ENCODE measurements at regions not wholly inside any gene's neighbourhood (a gene's known extent, or its start where the extent isn't known, plus 50 kb on each side); places are given as distances from the start of the nearest gene placed in this dataset.

DNA sequence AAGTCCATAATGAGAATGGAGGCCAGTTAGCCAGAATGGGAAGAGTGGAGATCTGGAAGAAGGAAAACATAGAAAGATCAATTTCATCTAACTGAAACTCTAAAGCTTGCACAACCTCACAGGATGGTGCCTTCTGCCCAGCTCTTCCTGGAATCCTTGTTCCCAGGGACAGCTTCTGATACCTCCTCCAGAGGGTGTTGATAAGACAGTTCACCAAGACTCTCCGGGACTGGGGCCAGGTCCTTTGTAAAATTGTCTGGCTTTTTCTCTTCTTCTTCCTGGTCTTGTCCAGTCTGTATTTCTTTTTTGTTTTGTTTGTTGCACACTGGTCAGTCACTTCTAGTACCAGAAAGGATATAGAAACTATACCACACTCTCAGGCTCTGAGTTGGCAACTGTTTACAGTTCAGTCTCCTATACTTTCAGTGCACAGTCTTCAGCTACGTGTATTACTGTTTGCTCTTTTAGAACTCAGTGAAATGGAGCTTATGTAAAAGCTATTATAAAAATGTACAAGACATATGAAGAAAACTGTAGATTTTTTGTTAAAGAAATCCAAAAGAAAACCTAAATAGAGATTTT, 142.8 kb upstream of the RPL34 start:
- Histone ChIP-seq H3K4me3 (no peak overlapping the region), H3K4me1 (no peaks in the 10 kb centered on the region), H3K27me3 (ENCODE audit: insufficient read depth in 3 of 3, low read length in 2 of 3) (no peaks in the 10 kb centered on the region), H3K9me3 (no peaks in the 10 kb centered on the region), H3K36me3 (ENCODE audit: insufficient read depth in 1 of 2, low read depth in 1 of 2) (no peaks in the 10 kb centered on the region), H3K27ac (no peak overlapping the region)
- no peak for ATAC-seq
- 79 to 88% (median 86%) methylated on average over 2 of the region's 2 CpGs for WGBS, 3 donors
- DNase-seq, result no peak
- intact Hi-C loops (cut with DNase I), result no loop called here
- no peak for TF ChIP-seq CTCF (IDR thresholded peaks at IDR 0.05)

GRCh38 chr4:108473163-108473720, 147.1 kb upstream of the RPL34 start:
- Histone ChIP-seq H3K27me3 (ENCODE audit: insufficient read depth in 3 of 3, low read length in 2 of 3) (no peaks in the 10 kb centered on the region), H3K36me3 (ENCODE audit: insufficient read depth in 1 of 2, low read depth in 1 of 2) (no peaks in the 10 kb centered on the region), H3K9me3 (no peaks in the 10 kb centered on the region), H3K4me1 (no peaks in the 10 kb centered on the region), H3K27ac (no peak overlapping the region), H3K4me3 (no peak overlapping the region)
- no peak for TF ChIP-seq CTCF (IDR thresholded peaks at IDR 0.05)
- no peak for DNase-seq
- no peak for ATAC-seq
- intact Hi-C loops (cut with DNase I), result no loop called here
- 75 to 80% (median 78%) methylated on average over 2 of the region's 2 CpGs for WGBS, 3 donors

DNA sequence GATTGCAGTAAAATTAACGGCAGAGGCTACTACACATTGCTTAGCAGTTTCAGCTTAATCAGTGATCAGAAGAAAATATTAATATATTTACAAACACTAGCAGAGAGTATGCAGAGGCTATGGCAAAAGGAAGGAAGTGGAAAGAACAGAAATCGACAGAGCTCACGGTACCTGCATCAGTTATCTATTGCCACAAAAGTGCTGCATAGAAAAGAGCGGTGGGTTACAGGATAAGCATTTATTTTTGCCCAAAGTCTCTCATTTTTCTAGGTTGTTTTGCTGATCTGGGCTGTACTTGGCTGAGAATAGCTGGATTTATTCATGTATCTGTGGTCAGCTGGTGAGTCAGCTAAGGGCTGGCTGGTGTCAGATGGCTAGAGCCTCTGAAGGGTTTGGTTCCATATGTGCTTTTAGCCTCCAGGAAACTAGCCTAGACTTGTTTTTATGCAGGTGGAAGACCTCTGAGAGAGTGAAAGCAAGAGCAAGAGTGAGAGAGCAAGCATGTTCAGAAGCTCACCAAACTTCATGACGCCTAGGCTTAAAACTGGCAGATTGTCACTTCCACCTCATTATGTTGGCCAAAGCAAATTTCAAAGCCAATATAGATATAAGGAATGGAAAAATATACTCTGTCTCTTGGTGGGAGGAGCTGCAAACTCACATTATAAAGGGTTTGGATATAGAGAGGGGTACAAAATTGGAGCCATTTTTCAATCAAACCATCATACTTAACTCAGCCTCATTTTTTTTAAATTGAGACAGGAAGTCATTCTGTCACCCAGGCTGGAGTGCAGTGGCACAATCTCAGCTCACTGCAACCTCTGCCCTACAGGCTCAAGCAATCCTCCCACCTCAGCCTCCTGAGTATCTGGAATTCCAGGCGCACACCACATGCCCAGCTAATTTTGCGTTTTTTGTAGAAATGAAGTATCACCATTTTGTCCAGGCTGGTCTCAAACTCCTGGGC, 153.2 kb upstream of the RPL34 start:
- TF ChIP-seq CTCF (IDR thresholded peaks at IDR 0.05), result no peak
- intact Hi-C loops (cut with DNase I), result no loop called here
- Histone ChIP-seq H3K9me3 (no peaks in the 10 kb centered on the region), H3K4me1 (no peaks in the 10 kb centered on the region), H3K27me3 (ENCODE audit: insufficient read depth in 3 of 3, low read length in 2 of 3) (peaks cover 0 to 3% (median 0%) of the 10 kb centered on the region in 3 donors), H3K27ac (no peak overlapping the region), H3K36me3 (ENCODE audit: insufficient read depth in 1 of 2, low read depth in 1 of 2) (no peaks in the 10 kb centered on the region), H3K4me3 (no peak overlapping the region)
- WGBS, 3 donors, result 82 to 89% (median 82%) methylated on average over 7 of the region's 7 CpGs
- ATAC-seq (no peak), DNase-seq (no peak)

DNA sequence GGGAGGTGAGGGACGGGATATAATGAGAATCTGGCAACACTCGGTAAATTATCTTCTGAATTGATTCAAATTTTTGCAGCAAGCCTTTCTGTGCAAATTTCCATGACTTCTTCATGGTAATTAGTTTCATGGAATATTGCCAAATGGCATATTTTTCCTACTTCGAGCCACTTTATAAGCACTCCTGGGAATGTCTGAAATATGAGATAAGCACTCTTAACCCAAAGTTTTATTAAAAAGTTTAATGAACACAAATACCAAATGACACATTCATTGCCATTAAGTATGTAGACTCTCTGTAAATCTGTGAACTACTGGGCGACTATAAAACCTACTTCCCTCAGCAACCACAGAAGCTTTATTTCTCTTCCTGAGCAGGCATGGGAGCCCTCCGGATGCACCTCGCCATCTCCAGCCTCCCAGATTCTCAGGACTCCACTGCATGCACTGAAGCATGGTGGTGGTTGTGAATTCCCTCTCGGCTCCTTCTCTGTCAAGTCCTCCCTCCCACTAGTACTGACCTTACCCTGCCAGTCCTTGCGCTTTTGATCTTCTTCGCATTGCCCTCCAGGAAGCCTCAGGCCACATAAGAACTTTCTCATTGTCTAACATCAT, 154.4 kb upstream of the RPL34 start:
- ATAC-seq, result no peak

More for the DNA sequence above, 154.4 kb upstream of the RPL34 start:
- Histone ChIP-seq H3K4me1 (no peaks in the 10 kb centered on the region), H3K9me3 (no peaks in the 10 kb centered on the region), H3K27ac (no peak overlapping the region), H3K4me3 (no peak overlapping the region), H3K36me3 (ENCODE audit: insufficient read depth in 1 of 2, low read depth in 1 of 2) (no peaks in the 10 kb centered on the region), H3K27me3 (ENCODE audit: insufficient read depth in 3 of 3, low read length in 2 of 3) (peaks cover 0 to 3% (median 0%) of the 10 kb centered on the region in 3 donors)
- WGBS, 3 donors, result 48 to 58% (median 48%) methylated on average over 9 of the region's 9 CpGs
- intact Hi-C loops (cut with DNase I), result no loop called here
- DNase-seq, result no peak
- TF ChIP-seq CTCF (IDR thresholded peaks at IDR 0.05), result no peak

All from psoas muscle (tissue), 7 donors.